ENCODE measurements at regions not wholly inside any gene's neighbourhood (a gene's known extent, or its start where the extent isn't known, plus 50 kb on each side); places are given as distances from the start of the nearest gene placed in this dataset.

- H3K36me3 ChIP-seq (ENCODE audit: control insufficient read depth in 3 of 3, insufficient read depth in 2 of 3, low read depth in 1 of 3, low read length in 3 of 3): no peaks in the 10 kb centered on the region
- WGBS, 3 donors: 43 to 64% (median 64%) methylated on average over 12 of the region's 12 CpGs
Observed at GRCh38 chr6:186340-186965, 105.8 kb upstream of the DUSP22 start.

GRCh38 chr6:187210-187861 lies 105.0 kb upstream of the DUSP22 start:
- FAIRE-seq (no peak), DNase-seq (peak in 1 of 2 donors; percentile 19)
- no peak overlapping the region for H3K27ac ChIP-seq (ENCODE audit: low read depth in 1 of 3, low read length in 2 of 3)
- H3K9me3 ChIP-seq (ENCODE audit: control insufficient read depth in 2 of 2, insufficient read depth in 1 of 2, low read depth in 1 of 2, low read length in 1 of 2): no peaks in the 10 kb centered on the region
- no peaks in the 10 kb centered on the region for H3K27me3 ChIP-seq (ENCODE audit: control insufficient read depth in 3 of 3, insufficient read depth in 3 of 3, low read length in 3 of 3)
- 29 to 50% (median 49%) methylated on average over 10 of the region's 10 CpGs for WGBS, 3 donors
- H3K4me3 ChIP-seq (ENCODE audit: low read depth in 1 of 3, low read length in 3 of 3): no peak overlapping the region
- H3K4me1 ChIP-seq (ENCODE audit: control insufficient read depth in 3 of 3, insufficient read depth in 2 of 3, low read depth in 1 of 3, low read length in 2 of 3): no peaks in the 10 kb centered on the region
- H3K36me3 ChIP-seq (ENCODE audit: control insufficient read depth in 3 of 3, insufficient read depth in 2 of 3, low read depth in 1 of 3, low read length in 3 of 3): no peaks in the 10 kb centered on the region

More at GRCh38 chr6:186340-186965, 105.8 kb upstream of the DUSP22 start:
- no peaks in the 10 kb centered on the region for H3K4me1 ChIP-seq (ENCODE audit: control insufficient read depth in 3 of 3, insufficient read depth in 2 of 3, low read depth in 1 of 3, low read length in 2 of 3)
- H3K4me3 ChIP-seq (ENCODE audit: low read depth in 1 of 3, low read length in 3 of 3): no peak overlapping the region
- H3K27ac ChIP-seq (ENCODE audit: low read depth in 1 of 3, low read length in 2 of 3): no peak overlapping the region
- no peak for FAIRE-seq
- peak in 1 of 2 donors; percentile 27 for DNase-seq
- no peaks in the 10 kb centered on the region for H3K27me3 ChIP-seq (ENCODE audit: control insufficient read depth in 3 of 3, insufficient read depth in 3 of 3, low read length in 3 of 3)
- no peaks in the 10 kb centered on the region for H3K9me3 ChIP-seq (ENCODE audit: control insufficient read depth in 2 of 2, insufficient read depth in 1 of 2, low read depth in 1 of 2, low read length in 1 of 2)

- H3K9me3 ChIP-seq (ENCODE audit: control insufficient read depth in 2 of 2, insufficient read depth in 1 of 2, low read depth in 1 of 2, low read length in 1 of 2): no peaks in the 10 kb centered on the region
- WGBS, 3 donors: 24 to 30% (median 29%) methylated on average over 13 of the region's 13 CpGs
- peak overlapping the region in 1 of 3 donors; percentile 18 for H3K27ac ChIP-seq (ENCODE audit: low read depth in 1 of 3, low read length in 2 of 3)
- H3K4me3 ChIP-seq (ENCODE audit: low read depth in 1 of 3, low read length in 3 of 3): no peak overlapping the region
- FAIRE-seq (no peak), DNase-seq (peak; percentile 71 to 76)
- H3K4me1 ChIP-seq (ENCODE audit: control insufficient read depth in 3 of 3, insufficient read depth in 2 of 3, low read depth in 1 of 3, low read length in 2 of 3): no peaks in the 10 kb centered on the region
- H3K27me3 ChIP-seq (ENCODE audit: control insufficient read depth in 3 of 3, insufficient read depth in 3 of 3, low read length in 3 of 3): no peaks in the 10 kb centered on the region
- H3K36me3 ChIP-seq (ENCODE audit: control insufficient read depth in 3 of 3, insufficient read depth in 2 of 3, low read depth in 1 of 3, low read length in 3 of 3): no peaks in the 10 kb centered on the region
Observed at GRCh38 chr6:188821-189655, 103.2 kb upstream of the DUSP22 start.

GRCh38 chr6:189676-190075 lies 102.6 kb upstream of the DUSP22 start:
- 77 to 92% (median 85%) methylated on average over 8 of the region's 8 CpGs for WGBS, 3 donors
- H3K27me3 ChIP-seq (ENCODE audit: control insufficient read depth in 3 of 3, insufficient read depth in 3 of 3, low read length in 3 of 3): no peaks in the 10 kb centered on the region
- no peak for FAIRE-seq
- DNase-seq: no peak
- no peak overlapping the region for H3K4me3 ChIP-seq (ENCODE audit: low read depth in 1 of 3, low read length in 3 of 3)
- H3K9me3 ChIP-seq (ENCODE audit: control insufficient read depth in 2 of 2, insufficient read depth in 1 of 2, low read depth in 1 of 2, low read length in 1 of 2): no peaks in the 10 kb centered on the region
- H3K4me1 ChIP-seq (ENCODE audit: control insufficient read depth in 3 of 3, insufficient read depth in 2 of 3, low read depth in 1 of 3, low read length in 2 of 3): no peaks in the 10 kb centered on the region
- no peaks in the 10 kb centered on the region for H3K36me3 ChIP-seq (ENCODE audit: control insufficient read depth in 3 of 3, insufficient read depth in 2 of 3, low read depth in 1 of 3, low read length in 3 of 3)
- no peak overlapping the region for H3K27ac ChIP-seq (ENCODE audit: low read depth in 1 of 3, low read length in 2 of 3)

- DNase-seq (no peak), FAIRE-seq (no peak)
Observed at GRCh38 chr6:190596-191395, 101.5 kb upstream of the DUSP22 start.

GRCh38 chr6:191487-192312 lies 100.6 kb upstream of the DUSP22 start:
- H3K4me1 ChIP-seq (ENCODE audit: control insufficient read depth in 3 of 3, insufficient read depth in 2 of 3, low read depth in 1 of 3, low read length in 2 of 3): peaks cover 0 to 5% (median 0%) of the 10 kb centered on the region in 3 donors
- H3K4me3 ChIP-seq (ENCODE audit: low read depth in 1 of 3, low read length in 3 of 3): no peak overlapping the region
- DNase-seq (peak in 1 of 2 donors; percentile 9), FAIRE-seq (no peak)
- no peaks in the 10 kb centered on the region for H3K9me3 ChIP-seq (ENCODE audit: control insufficient read depth in 2 of 2, insufficient read depth in 1 of 2, low read depth in 1 of 2, low read length in 1 of 2)
- 64 to 80% (median 70%) methylated on average over 11 of the region's 11 CpGs for WGBS, 3 donors
- H3K27me3 ChIP-seq (ENCODE audit: control insufficient read depth in 3 of 3, insufficient read depth in 3 of 3, low read length in 3 of 3): no peaks in the 10 kb centered on the region
- no peaks in the 10 kb centered on the region for H3K36me3 ChIP-seq (ENCODE audit: control insufficient read depth in 3 of 3, insufficient read depth in 2 of 3, low read depth in 1 of 3, low read length in 3 of 3)
- H3K27ac ChIP-seq (ENCODE audit: low read depth in 1 of 3, low read length in 2 of 3): no peak overlapping the region

More at GRCh38 chr6:190596-191395, 101.5 kb upstream of the DUSP22 start:
- H3K9me3 ChIP-seq (ENCODE audit: control insufficient read depth in 2 of 2, insufficient read depth in 1 of 2, low read depth in 1 of 2, low read length in 1 of 2): no peaks in the 10 kb centered on the region
- WGBS, 3 donors: 82 to 91% (median 86%) methylated on average over 11 of the region's 11 CpGs
- H3K4me1 ChIP-seq (ENCODE audit: control insufficient read depth in 3 of 3, insufficient read depth in 2 of 3, low read depth in 1 of 3, low read length in 2 of 3): peaks cover 0 to 4% (median 0%) of the 10 kb centered on the region in 3 donors
- no peaks in the 10 kb centered on the region for H3K27me3 ChIP-seq (ENCODE audit: control insufficient read depth in 3 of 3, insufficient read depth in 3 of 3, low read length in 3 of 3)
- H3K36me3 ChIP-seq (ENCODE audit: control insufficient read depth in 3 of 3, insufficient read depth in 2 of 3, low read depth in 1 of 3, low read length in 3 of 3): no peaks in the 10 kb centered on the region
- no peak overlapping the region for H3K27ac ChIP-seq (ENCODE audit: low read depth in 1 of 3, low read length in 2 of 3)
- no peak overlapping the region for H3K4me3 ChIP-seq (ENCODE audit: low read depth in 1 of 3, low read length in 3 of 3)

GRCh38 chr6:192313-192664 lies 100.0 kb upstream of the DUSP22 start:
- Histone ChIP-seq H3K27ac (ENCODE audit: low read depth in 1 of 3, low read length in 2 of 3) (no peak overlapping the region), H3K9me3 (ENCODE audit: control insufficient read depth in 2 of 2, insufficient read depth in 1 of 2, low read depth in 1 of 2, low read length in 1 of 2) (no peaks in the 10 kb centered on the region), H3K36me3 (ENCODE audit: control insufficient read depth in 3 of 3, insufficient read depth in 2 of 3, low read depth in 1 of 3, low read length in 3 of 3) (no peaks in the 10 kb centered on the region), H3K4me3 (ENCODE audit: low read depth in 1 of 3, low read length in 3 of 3) (no peak overlapping the region), H3K4me1 (ENCODE audit: control insufficient read depth in 3 of 3, insufficient read depth in 2 of 3, low read depth in 1 of 3, low read length in 2 of 3) (peaks cover 0 to 5% (median 0%) of the 10 kb centered on the region in 3 donors), H3K27me3 (ENCODE audit: control insufficient read depth in 3 of 3, insufficient read depth in 3 of 3, low read length in 3 of 3) (no peaks in the 10 kb centered on the region)
- no peak for DNase-seq
- 87 to 90% (median 87%) methylated on average over 9 of the region's 9 CpGs for WGBS, 3 donors
- no peak for FAIRE-seq
